ENCODE measurements at regions not wholly inside any gene's neighbourhood (a gene's known extent, or its start where the extent isn't known, plus 50 kb on each side); places are given as distances from the start of the nearest gene placed in this dataset.
"Not testable (repeated sequence)": the region's sequence is repeated elsewhere in the genome, so short reads cannot be mapped to it uniquely, and the experiment has no call there.

- no peak for DNase-seq (ENCODE audit: low read depth)
Observed at GRCh38 chr17:14621826-14622614, 321.1 kb downstream of the HS3ST3B1 start.

- no peak for DNase-seq (ENCODE audit: low read depth)
Observed at GRCh38 chr17:14619821-14620220, 318.9 kb downstream of the HS3ST3B1 start.

GRCh38 chr17:14616528-14616927 is 315.6 kb downstream of the HS3ST3B1 start:
- peak; percentile 8 for DNase-seq (ENCODE audit: low read depth)

GRCh38 chr17:14605267-14605599 is 304.4 kb downstream of the HS3ST3B1 start:
- DNase-seq (ENCODE audit: low read depth), result no peak

- no peak for DNase-seq (ENCODE audit: low read depth)
Observed at GRCh38 chr17:14604591-14605266, 303.8 kb downstream of the HS3ST3B1 start.

- no peak for DNase-seq (ENCODE audit: low read depth)
Observed at GRCh38 chr17:14596224-14596623, 295.3 kb downstream of the HS3ST3B1 start.

- DNase-seq (ENCODE audit: low read depth), result no peak
Observed at GRCh38 chr17:14595656-14596055, 294.8 kb downstream of the HS3ST3B1 start.

GRCh38 chr17:14594690-14595089 is 293.8 kb downstream of the HS3ST3B1 start:
- DNase-seq (ENCODE audit: low read depth), result no peak

GRCh38 chr17:14593956-14594355 is 293.1 kb downstream of the HS3ST3B1 start:
- no peak for DNase-seq (ENCODE audit: low read depth)

- no peak for DNase-seq (ENCODE audit: low read depth)
Observed at GRCh38 chr17:14590459-14591250, 289.8 kb downstream of the HS3ST3B1 start.

GRCh38 chr17:14585099-14585498 is 284.2 kb downstream of the HS3ST3B1 start:
- DNase-seq (ENCODE audit: low read depth), result no peak

- DNase-seq (ENCODE audit: low read depth), result no peak
Observed at GRCh38 chr17:14582996-14583395, 282.1 kb downstream of the HS3ST3B1 start.

- no peak for DNase-seq (ENCODE audit: low read depth)
Observed at GRCh38 chr17:14581186-14581830, 280.4 kb downstream of the HS3ST3B1 start.

- DNase-seq (ENCODE audit: low read depth), result no peak
Observed at GRCh38 chr17:14580499-14580898, 279.6 kb downstream of the HS3ST3B1 start.

- no peak for DNase-seq (ENCODE audit: low read depth)
Observed at GRCh38 chr17:14579716-14580115, 278.8 kb downstream of the HS3ST3B1 start.

GRCh38 chr17:14575471-14575953 is 274.6 kb downstream of the HS3ST3B1 start:
- no peak for DNase-seq (ENCODE audit: low read depth)

GRCh38 chr17:14560325-14560724 is 259.4 kb downstream of the HS3ST3B1 start:
- DNase-seq (ENCODE audit: low read depth), result not testable (repeated sequence)

- DNase-seq (ENCODE audit: low read depth), result no peak
Observed at GRCh38 chr17:14559264-14560119, 258.6 kb downstream of the HS3ST3B1 start.

GRCh38 chr17:14557480-14557879 is 256.6 kb downstream of the HS3ST3B1 start:
- DNase-seq (ENCODE audit: low read depth), result no peak

- no peak for DNase-seq (ENCODE audit: low read depth)
Observed at GRCh38 chr17:14553847-14554246, 253.0 kb downstream of the HS3ST3B1 start.

- DNase-seq (ENCODE audit: low read depth), result no peak
Observed at GRCh38 chr17:14552306-14552705, 251.4 kb downstream of the HS3ST3B1 start.
